CD4-positive, alpha-beta T cell treated with Interleukin-10 for 1 hour (primary cell): ENCODE measurements at regions not wholly inside any gene's neighbourhood (a gene's known extent, or its start where the extent isn't known, plus 50 kb on each side); places are given as distances from the start of the nearest gene placed in this dataset.

Source experiments
- DNase-seq: peaks from one replicate; pipeline ENCODE4 v3.0.0-alpha.2; 2020

DNA sequence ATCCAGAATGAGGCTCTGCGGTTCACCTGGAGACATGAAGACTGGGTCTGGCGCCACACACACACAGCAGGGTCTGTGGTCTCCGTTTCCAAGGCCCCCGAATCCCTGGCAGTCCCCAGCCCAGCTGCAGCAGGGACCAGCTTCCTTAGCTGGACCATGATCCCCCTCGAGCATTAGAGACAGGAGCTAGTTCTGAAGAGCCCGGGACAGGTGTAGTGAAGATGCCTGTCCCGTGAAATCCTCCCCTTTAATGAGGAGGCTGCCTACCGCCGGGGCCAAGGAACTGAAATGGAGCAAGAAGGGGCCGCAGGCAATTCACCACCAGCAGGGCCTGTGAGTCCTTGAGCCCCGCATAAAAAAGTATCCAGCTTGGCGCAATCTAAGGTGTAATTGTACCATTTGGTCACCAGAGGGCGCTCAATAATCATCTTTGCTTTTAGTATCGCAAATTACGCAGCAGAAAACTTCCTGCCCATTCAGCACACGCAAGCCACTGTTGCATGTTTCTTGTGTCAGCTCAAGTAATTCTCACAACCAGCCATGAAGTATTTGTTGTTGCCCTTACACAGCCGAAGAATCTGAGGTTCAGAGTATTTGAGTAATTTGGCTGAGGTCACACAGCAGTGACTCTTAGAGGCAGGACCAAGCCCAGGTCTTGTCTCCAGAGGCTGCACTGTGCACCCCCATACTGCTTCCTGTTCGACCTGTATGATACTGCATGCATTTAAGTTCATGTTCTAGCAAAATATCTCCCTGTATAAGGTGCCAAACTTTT is 54.3 kb upstream of the PPP2R5C start:
- peak; percentile 88 for DNase-seq

DNA sequence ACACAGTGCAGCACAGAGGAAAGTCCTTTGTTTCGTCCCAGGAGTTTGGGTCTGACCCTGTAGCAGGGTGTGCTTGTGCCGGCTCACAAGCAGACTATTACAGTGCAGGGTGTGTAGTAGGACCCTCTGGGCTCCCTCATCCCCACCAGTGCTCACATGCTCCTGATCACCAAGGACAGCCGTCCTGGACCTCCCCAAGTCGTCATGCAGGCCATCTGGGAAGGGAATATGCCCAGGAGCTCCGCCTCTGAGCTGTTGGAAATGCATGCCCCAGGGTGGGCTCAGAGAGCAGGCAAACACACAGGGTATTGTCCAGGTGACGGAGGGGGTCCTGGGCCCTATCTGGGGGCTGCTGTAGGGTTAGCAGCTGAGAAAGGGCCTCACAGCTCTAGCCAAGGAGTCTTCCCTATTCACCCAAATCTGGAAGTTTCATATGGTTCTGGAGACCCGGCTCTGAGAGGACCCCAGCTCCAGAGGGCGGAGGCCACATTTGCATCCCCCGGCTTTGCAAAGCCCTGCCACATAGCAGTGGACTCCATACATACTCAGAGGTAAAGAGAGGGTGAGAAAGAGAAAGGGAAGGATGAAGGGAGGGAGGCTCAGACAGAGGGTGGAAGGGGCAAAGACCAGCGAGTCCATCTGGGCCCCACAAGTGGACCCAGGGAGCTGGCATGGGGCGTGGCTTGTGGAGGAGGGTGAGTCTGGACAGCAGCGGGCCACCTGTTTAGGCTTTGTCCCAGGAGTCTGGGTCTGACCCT is 53.5 kb upstream of the PPP2R5C start:
- DNase-seq = no peak

DNA sequence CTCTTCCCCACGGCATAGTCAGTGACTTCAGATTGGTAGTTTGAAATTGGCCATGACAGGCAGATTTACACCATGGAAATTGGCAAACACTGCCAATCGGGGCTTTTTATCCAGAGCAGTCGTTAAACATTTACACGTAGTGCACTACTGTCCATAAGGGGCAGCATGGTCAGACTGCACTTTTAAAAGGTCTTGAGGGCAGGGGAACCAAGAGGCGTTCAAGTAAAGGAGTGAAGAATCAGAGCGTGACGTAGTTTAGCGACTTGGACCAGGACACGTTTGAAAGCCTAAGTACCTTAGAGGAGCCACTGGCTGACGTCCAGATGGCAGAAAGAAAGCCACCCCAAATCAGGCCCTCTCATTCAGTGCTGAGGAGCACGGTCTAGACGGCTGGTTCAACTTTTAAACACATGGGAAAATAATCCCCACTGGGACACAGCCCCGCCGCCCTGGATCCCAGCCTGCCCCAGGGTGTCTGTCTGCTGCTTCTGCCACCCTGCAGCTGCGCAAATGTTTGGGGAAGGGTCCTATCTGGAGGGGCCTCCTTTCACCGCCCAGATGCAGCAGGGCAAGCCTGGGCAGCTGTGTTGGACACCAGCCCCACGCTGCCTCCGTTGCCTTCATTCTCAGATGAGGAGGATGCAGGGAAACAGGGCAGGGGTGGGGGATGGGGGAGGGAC is 52.5 kb upstream of the PPP2R5C start:
- DNase-seq = no peak

DNA sequence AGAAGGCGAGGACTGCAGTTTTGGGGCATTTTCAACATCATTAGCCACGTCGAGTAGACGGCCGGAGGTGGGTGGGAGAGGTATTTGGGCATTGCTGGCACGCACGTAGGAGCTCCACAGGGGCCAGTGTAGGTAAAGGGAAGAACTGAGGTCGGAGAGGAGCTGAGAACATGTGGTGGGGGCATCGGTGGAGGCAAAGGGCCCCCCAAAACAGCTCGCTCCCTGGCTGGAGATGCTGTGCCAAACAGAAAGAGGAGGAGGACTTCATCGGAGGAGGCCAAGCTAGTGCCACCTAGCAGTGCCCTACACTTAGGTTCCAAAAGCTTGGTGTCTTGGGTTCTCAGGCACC is 52.0 kb upstream of the PPP2R5C start:
- no peak for DNase-seq

DNA sequence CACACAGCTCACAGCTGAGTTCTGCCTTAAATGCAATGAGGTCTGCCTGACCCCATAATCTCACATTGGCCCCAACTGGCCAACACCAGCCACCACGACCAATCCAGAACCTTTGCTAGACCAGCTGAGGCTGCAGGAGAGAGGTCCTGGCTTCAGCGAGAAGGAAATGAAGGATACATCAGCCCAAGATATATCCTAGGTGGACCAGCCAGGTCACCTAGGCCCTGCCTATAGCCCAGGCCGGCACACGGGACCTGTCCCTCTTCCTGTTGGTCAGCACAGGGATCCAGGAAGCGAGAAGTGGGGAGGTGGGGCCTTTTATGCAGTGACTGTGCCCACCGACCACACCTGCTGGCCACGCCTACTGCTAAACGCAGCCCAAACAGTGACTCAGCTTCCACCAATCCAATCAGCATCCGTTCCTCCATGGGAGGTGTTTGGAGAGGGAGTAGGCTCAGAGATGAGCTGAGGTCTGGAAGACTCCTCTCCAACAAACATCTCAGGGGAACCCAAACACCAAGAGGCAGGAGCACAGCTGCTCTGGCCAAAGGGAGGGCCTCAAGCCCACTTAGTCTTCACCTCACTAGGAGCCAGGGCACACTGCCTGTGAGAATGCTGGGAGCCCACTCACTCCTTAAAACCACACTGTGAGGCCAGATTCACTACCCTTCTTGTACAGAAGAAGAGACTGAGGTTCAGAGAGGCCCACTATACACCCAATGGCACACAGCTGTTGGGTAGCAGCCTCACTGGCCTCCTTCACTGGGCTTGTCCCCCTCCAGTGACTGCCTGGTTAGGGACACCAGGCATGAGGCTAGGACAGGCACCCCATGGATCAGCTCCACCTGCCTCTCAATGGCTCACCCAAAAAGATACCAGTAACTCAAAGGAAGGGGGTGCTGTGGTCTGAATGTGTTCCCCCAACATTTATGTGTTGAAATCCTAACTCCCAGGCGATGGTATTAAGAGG is 51.3 kb upstream of the PPP2R5C start:
- DNase-seq = no peak

DNA sequence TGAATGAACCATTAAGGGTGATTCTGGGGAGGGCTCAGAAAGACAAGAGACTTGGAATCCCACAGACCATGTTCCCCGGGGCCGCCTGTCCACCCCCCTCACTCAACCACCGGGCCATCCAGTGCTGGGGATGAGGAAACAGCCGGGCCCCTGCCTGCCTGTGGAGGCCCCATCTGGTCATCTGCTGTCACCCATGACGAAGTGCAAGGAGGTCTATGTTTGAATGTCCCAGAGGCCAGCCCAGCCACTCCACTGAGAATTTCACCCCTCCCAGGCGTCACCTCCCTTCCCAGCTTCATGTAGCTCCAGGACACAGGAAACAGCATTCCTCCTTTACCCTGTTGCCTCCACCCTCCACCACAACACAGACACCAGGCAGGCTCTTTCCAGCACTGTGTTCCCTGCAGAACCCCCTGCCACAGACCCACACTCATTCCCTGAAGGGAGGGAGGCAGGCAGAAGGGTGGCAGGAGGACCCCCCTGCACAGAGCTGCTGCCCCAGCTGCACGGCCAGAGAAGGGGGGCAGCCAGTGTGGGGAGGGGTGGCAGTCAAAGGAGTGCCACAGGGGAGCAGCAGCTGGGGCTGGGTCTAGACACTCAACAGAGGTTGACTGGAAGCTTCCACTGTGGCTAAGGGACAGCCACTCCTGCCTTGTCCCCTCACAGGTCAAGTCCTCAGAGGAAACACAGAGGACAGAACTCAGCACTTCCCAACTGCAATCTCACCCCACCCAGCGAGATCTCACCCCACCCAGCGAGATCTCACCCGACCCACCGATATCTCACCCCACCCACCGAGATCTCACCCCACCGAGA is 50.3 kb upstream of the PPP2R5C start:
- DNase-seq = peak; percentile 53
